H1 (cell line): ENCODE measurements at regions not wholly inside any gene's neighbourhood (a gene's known extent, or its start where the extent isn't known, plus 50 kb on each side); places are given as distances from the start of the nearest gene placed in this dataset.

Experiments used
- CTCF ChIA-PET: fragments of 300-600 bp; sonication (Branson Sonifier 250); formaldehyde crosslinking; loops from one replicate; lab custom pipeline; 2021; ENCODE audit not compliant: partially characterized antibody; lab: Charles Lee
- POLR2A ChIA-PET: fragments of 300-600 bp; sonication (Branson Sonifier 250); formaldehyde crosslinking; loops from one replicate; lab custom pipeline; 2021; ENCODE audit warnings: inconsistent platforms; ENCODE audit not compliant: partially characterized antibody; lab: Charles Lee
- DNase-seq, 2 experiments: peaks; one replicate each; pipeline versions ENCODE4 v3.0.0 to v3.0.0-alpha.2; 2010 to 2022; ENCODE audit warnings: low spot score in 2 of 2, low read depth in 1 of 2, mixed read lengths in 1 of 2
- FAIRE-seq: peaks from 2 replicates; lab custom pipeline; 2011; peaks lifted over from hg19 to GRCh38; lab: Jason Lieb, UNC
- H2AFZ ChIP-seq: 2 replicates; pipeline ENCODE4 v1.8.1; 2012; ENCODE audit warnings: low read length, inconsistent platforms
- H2AK5ac ChIP-seq: 2 replicates; pipeline ENCODE4 v1.6.1; 2013; ENCODE audit warnings: low read depth, low read length
- H2BK120ac ChIP-seq: replicated peaks from 2 replicates; pipeline ENCODE3; 2013; ENCODE audit warnings: low read depth, low read length, inconsistent platforms
- H2BK12ac ChIP-seq: 2 replicates; pipeline ENCODE4 v1.6.1; 2013; ENCODE audit warnings: low read depth, low read length
- H2BK15ac ChIP-seq: 2 replicates; pipeline ENCODE4 v1.6.1; 2013; ENCODE audit warnings: low read length
- H2BK20ac ChIP-seq: 2 replicates; pipeline ENCODE4 v1.6.1; 2013; ENCODE audit warnings: low read length
- H2BK5ac ChIP-seq: 2 replicates; pipeline ENCODE4 v1.6.1; 2013; ENCODE audit warnings: low read depth, low read length
- H3K14ac ChIP-seq: 2 replicates; pipeline ENCODE4 v1.6.1; 2013; ENCODE audit warnings: inconsistent platforms; ENCODE audit not compliant: insufficient read length
- H3K18ac ChIP-seq: 2 replicates; pipeline ENCODE4 v1.6.1; 2013; ENCODE audit warnings: low read length; ENCODE audit errors: extremely low read depth
- H3K23ac ChIP-seq: 2 replicates; pipeline ENCODE4 v1.6.1; 2013; ENCODE audit warnings: inconsistent platforms; ENCODE audit not compliant: insufficient read length
- H3K23me2 ChIP-seq: 2 replicates; pipeline ENCODE4 v1.6.1; 2013; ENCODE audit warnings: low read depth, low read length
- H3K27ac ChIP-seq: 2 replicates; pipeline ENCODE4 v1.6.1; 2011; ENCODE audit warnings: low read depth, low read length, inconsistent platforms
- H3K27me3 ChIP-seq, 4 experiments: replicated peaks in 1 of 4; 1 replicate in 1 of 4; 2 replicates in 3 of 4; pipeline versions ENCODE4 v1.6.1 to v1.8.1; 2011 to 2013; ENCODE audit warnings: low read length in 3 of 4, mild to moderate bottlenecking in 3 of 4, inconsistent platforms in 2 of 4, mixed read lengths in 2 of 4, moderate library complexity in 1 of 4; ENCODE audit not compliant: control insufficient read depth in 3 of 4, insufficient read depth in 3 of 4; ENCODE audit errors: extremely low read depth in 1 of 4
- H3K36me3 ChIP-seq, 4 experiments: 2 replicates each; pipeline versions ENCODE4 v1.6.1 to v1.8.1; 2011 to 2013; ENCODE audit warnings: mild to moderate bottlenecking in 4 of 4, low read length in 3 of 4, moderate library complexity in 2 of 4, control low read depth in 1 of 4, inconsistent platforms in 1 of 4; ENCODE audit not compliant: insufficient read depth in 4 of 4, control insufficient read depth in 2 of 4
- H3K4ac ChIP-seq: replicated peaks from 2 replicates; pipeline ENCODE3; 2013; ENCODE audit warnings: low read length, low read depth, mixed read lengths, inconsistent platforms; ENCODE audit not compliant: insufficient read length
- H3K4me1 ChIP-seq, 4 experiments: replicated peaks in 1 of 4; 1 replicate in 1 of 4; 2 replicates in 3 of 4; pipeline versions ENCODE4 v1.6.1 to v1.8.1; 2011 to 2013; ENCODE audit warnings: low read length in 3 of 4, inconsistent platforms in 2 of 4, mixed read lengths in 1 of 4; ENCODE audit not compliant: insufficient read depth in 4 of 4, control insufficient read depth in 3 of 4
- H3K4me2 ChIP-seq, 2 experiments: 2 replicates each; pipeline versions ENCODE4 v1.6.1 to v1.8.1; 2011 to 2013; ENCODE audit warnings: low read depth in 2 of 2, low read length in 2 of 2, control low read depth in 1 of 2, inconsistent platforms in 1 of 2, mild to moderate bottlenecking in 1 of 2; ENCODE audit not compliant: insufficient read depth in 1 of 2
- H3K4me3 ChIP-seq, 4 experiments: fragments of 200-600, 300-600 bp in 1 of 4; sonication (generic), shearing (Covaris generic), sonication (Bioruptor Twin) in 1 of 4; 2 replicates each; pipeline versions ENCODE4 v1.5.1 to v1.8.1; 2011 to 2016; ENCODE audit warnings: low read length in 4 of 4, low read depth in 3 of 4, control low read depth in 2 of 4, inconsistent platforms in 2 of 4, mild to moderate bottlenecking in 2 of 4, mixed read lengths in 1 of 4, moderate library complexity in 1 of 4; ENCODE audit not compliant: insufficient read depth in 2 of 4; ENCODE audit errors: extremely low read depth in 1 of 4
- H3K56ac ChIP-seq: replicated peaks from 2 replicates; pipeline ENCODE3; 2013; ENCODE audit warnings: low read depth, mild to moderate bottlenecking, mixed read lengths, low read length, inconsistent platforms; ENCODE audit not compliant: insufficient read length
- H3K79me1 ChIP-seq: 2 replicates; pipeline ENCODE4 v1.6.1; 2013; ENCODE audit warnings: low read depth, low read length, control low read depth
- H3K79me2 ChIP-seq, 2 experiments: 2 replicates each; pipeline versions ENCODE4 v1.6.1 to v1.8.1; 2012 to 2013; ENCODE audit warnings: low read length in 2 of 2, mild to moderate bottlenecking in 2 of 2, inconsistent platforms in 1 of 2; ENCODE audit not compliant: insufficient read depth in 2 of 2, control insufficient read depth in 1 of 2
- H3K9ac ChIP-seq, 4 experiments: replicated peaks in 1 of 4; 1 replicate in 1 of 4; 2 replicates in 3 of 4; pipeline versions ENCODE4 v1.6.1 to v1.8.1; 2011 to 2013; ENCODE audit warnings: low read depth in 3 of 4, low read length in 3 of 4, control low read depth in 2 of 4, mild to moderate bottlenecking in 2 of 4, moderate library complexity in 2 of 4, inconsistent platforms in 1 of 4; ENCODE audit errors: extremely low read depth in 1 of 4
- H3K9me3 ChIP-seq, 2 experiments: 2 replicates each; pipeline versions ENCODE4 v1.6.1 to v1.8.1; 2012 to 2013; ENCODE audit warnings: mild to moderate bottlenecking in 2 of 2, moderate library complexity in 2 of 2, control low read depth in 1 of 2, inconsistent platforms in 1 of 2, low read depth in 1 of 2, low read length in 1 of 2, mixed read lengths in 1 of 2; ENCODE audit not compliant: insufficient read depth in 2 of 2
- H4K20me1 ChIP-seq, 2 experiments: replicated peaks in 1 of 2; 2 replicates each; pipeline versions ENCODE3 to v1.8.1; 2011 to 2013; ENCODE audit warnings: inconsistent platforms in 2 of 2, low read length in 2 of 2, mild to moderate bottlenecking in 1 of 2; ENCODE audit not compliant: insufficient read depth in 2 of 2, control insufficient read depth in 1 of 2
- H4K5ac ChIP-seq: 2 replicates; pipeline ENCODE4 v1.6.1; 2013; ENCODE audit warnings: low read length, low read depth, mixed read lengths, inconsistent platforms; ENCODE audit not compliant: insufficient read length
- H4K8ac ChIP-seq: 2 replicates; pipeline ENCODE4 v1.8.0; 2013; ENCODE audit warnings: mild to moderate bottlenecking, moderate library complexity, low read length, inconsistent platforms; ENCODE audit not compliant: insufficient read depth; ENCODE audit errors: extremely low read depth
- H4K91ac ChIP-seq: replicated peaks from 2 replicates; pipeline ENCODE3; 2013; ENCODE audit warnings: low read length, mixed read lengths, inconsistent platforms; ENCODE audit not compliant: insufficient read length
- BCL11A ChIP-seq, 2 experiments: IDR thresholded peaks; one replicate each; pipeline ENCODE4 v1.6.1; 2011; ENCODE audit warnings: low read depth in 2 of 2, low read length in 2 of 2, mild to moderate bottlenecking in 2 of 2
- CBX8 ChIP-seq: fragments of 300-800, 300-1000 bp; sonication (generic); IDR thresholded peaks from 2 replicates; pipeline ENCODE4 v1.7.1; 2016; ENCODE audit warnings: low read depth, low read length, borderline replicate concordance
- GTF2F1 ChIP-seq: IDR thresholded peaks from 2 replicates; pipeline ENCODE4 v1.6.1; 2012; ENCODE audit warnings: low read depth, low read length, improper control_type of control experiment, borderline replicate concordance
- POU5F1 ChIP-seq: IDR thresholded peaks from 2 replicates; pipeline ENCODE4 v1.6.1; 2011; ENCODE audit warnings: low read depth, mild to moderate bottlenecking, low read length, moderate library complexity
- SIN3A ChIP-seq, 2 experiments: IDR thresholded peaks in 1 of 2; conservative IDR thresholded peaks in 1 of 2; 2 replicates each; pipeline ENCODE4 v1.6.1; 2011 to 2012; ENCODE audit warnings: low read length in 2 of 2, improper control_type of control experiment in 1 of 2, low read depth in 1 of 2, mild to moderate bottlenecking in 1 of 2
- SRF ChIP-seq: IDR thresholded peaks from 2 replicates; pipeline ENCODE4 v1.6.1; 2011; ENCODE audit warnings: mild to moderate bottlenecking, low read depth, low read length, moderate library complexity
- WGBS, 2 experiments: shearing (Covaris generic) in 1 of 2; methylation state at CpG; one replicate each; pipeline versions ENCODE4 v1.1.6 to v1.1.7; 2013 to 2015; ENCODE audit warnings: low lambda C conversion rate in 2 of 2, mixed read lengths in 2 of 2, inconsistent platforms in 1 of 2, low coverage in 1 of 2, missing lambda C conversion rate in 1 of 2; ENCODE audit not compliant: insufficient replicate concordance in 2 of 2, insufficient coverage in 1 of 2, insufficient read length in 1 of 2; ENCODE audit errors: extremely low coverage in 1 of 2, missing lambda C conversion rate in 1 of 2; 5-methylcytosine and 5-hydroxymethylcytosine counted together
- TF ChIP-seq, protein P1 (sequence below): IDR thresholded peaks from 2 replicates; pipeline ENCODE4 v1.6.1; 2012; ENCODE audit warnings: low read length, inconsistent platforms

GRCh38 chr4:97013309-97013708, 1130.0 kb downstream of the STPG2 start:
- no peak for FAIRE-seq
- ChIA-PET POLR2A (no interaction called here), CTCF (no interaction called here)
- Histone ChIP-seq H3K36me3 (no peaks in the 10 kb centered on the region), H2AFZ (no peak overlapping the region), H2BK15ac (no peak overlapping the region), H3K4me3 (no peak overlapping the region), H3K23ac (no peak overlapping the region), H3K9ac (no peak overlapping the region), H4K5ac (no peak overlapping the region), H2BK20ac (no peak overlapping the region), H3K4me2 (no peak overlapping the region), H2BK120ac (no peak overlapping the region), H2BK12ac (no peak overlapping the region), H3K27ac (no peak overlapping the region), H2AK5ac (no peak overlapping the region), H4K91ac (no peak overlapping the region), H3K23me2 (no peaks in the 10 kb centered on the region), H3K27me3 (no peaks in the 10 kb centered on the region), H4K20me1 (no peaks in the 10 kb centered on the region), H4K8ac (no peak overlapping the region), H3K4me1 (no peaks in the 10 kb centered on the region), H3K79me2 (no peaks in the 10 kb centered on the region), H3K18ac (no peak overlapping the region), H3K4ac (no peak overlapping the region), H3K9me3 (no peaks in the 10 kb centered on the region; a peak in 1 of 4 replicates), H3K79me1 (no peaks in the 10 kb centered on the region), H3K14ac (no peak overlapping the region), H2BK5ac (no peak overlapping the region), H3K56ac (no peak overlapping the region)
- TF ChIP-seq CBX8 = no peak
- no peak for TF ChIP-seq GTF2F1
- TF ChIP-seq SRF = no peak
- TF ChIP-seq BCL11A (IDR thresholded peaks at IDR 0.05; ENCODE audit: low read depth in 2 of 2, low read length in 2 of 2) = no peak
- no peak for TF ChIP-seq POU5F1
- TF ChIP-seq, protein P1, sequence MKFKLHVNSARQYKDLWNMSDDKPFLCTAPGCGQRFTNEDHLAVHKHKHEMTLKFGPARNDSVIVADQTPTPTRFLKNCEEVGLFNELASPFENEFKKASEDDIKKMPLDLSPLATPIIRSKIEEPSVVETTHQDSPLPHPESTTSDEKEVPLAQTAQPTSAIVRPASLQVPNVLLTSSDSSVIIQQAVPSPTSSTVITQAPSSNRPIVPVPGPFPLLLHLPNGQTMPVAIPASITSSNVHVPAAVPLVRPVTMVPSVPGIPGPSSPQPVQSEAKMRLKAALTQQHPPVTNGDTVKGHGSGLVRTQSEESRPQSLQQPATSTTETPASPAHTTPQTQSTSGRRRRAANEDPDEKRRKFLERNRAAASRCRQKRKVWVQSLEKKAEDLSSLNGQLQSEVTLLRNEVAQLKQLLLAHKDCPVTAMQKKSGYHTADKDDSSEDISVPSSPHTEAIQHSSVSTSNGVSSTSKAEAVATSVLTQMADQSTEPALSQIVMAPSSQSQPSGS = no peak
- no peak for TF ChIP-seq SIN3A (conservative IDR thresholded peaks at IDR 0.05 in 1 of 2, IDR thresholded peaks at IDR 0.05 in 1 of 2; ENCODE audit: low read depth in 1 of 2, low read length in 2 of 2)
- 94% methylated on average over 3 of the region's 3 CpGs; no CpG with 5 or more reads in 1 of the 2 experiments for WGBS, 2 experiments
- DNase-seq = no peak
